NCI-H748 (cell line): ENCODE measurements at regions not wholly inside any gene's neighbourhood (a gene's known extent, or its start where the extent isn't known, plus 50 kb on each side); places are given as distances from the start of the nearest gene placed in this dataset.
"Not testable (repeated sequence)": the region's sequence is repeated elsewhere in the genome, so short reads cannot be mapped to it uniquely, and the experiment has no call there.

Experiments
- DNase-seq: peaks from one replicate; lab custom pipeline; 2025; ENCODE audit not compliant: unreplicated experiment; lab: John Stamatoyannopoulos, UW

DNA sequence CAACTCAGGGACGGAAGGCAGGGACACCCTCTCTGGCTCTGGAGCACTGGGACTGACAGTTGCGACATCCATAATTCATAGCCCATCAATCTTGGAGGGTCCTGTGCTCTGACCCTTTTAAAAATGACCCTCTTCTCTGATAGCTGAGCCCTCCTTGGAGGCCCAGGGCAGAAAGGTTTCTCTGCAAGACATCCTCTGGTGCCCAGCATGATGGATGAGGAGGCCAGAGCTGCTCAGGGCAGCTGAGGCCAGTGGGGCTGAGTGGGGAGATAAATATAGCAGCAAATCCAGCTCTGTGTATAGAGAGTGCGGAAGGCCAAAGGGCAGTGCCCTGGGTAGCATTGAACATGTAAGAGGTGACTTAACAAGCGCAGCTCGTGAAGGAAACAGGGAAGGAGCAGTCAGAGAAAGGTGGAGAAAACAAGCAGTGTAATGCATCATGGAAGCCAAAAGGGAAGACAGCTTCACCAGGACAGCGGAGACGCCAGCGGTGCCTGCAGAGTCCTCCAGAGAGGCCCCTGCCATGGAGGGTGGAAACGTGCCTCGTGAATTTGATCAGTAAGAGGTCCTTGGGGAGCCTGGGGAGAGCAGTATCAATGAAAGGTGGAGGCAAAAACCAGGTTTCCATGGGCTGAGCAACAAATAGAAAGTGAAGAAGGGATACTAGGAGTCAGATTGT, 50.4 kb upstream of the FMOD start:
- no peak for DNase-seq

DNA sequence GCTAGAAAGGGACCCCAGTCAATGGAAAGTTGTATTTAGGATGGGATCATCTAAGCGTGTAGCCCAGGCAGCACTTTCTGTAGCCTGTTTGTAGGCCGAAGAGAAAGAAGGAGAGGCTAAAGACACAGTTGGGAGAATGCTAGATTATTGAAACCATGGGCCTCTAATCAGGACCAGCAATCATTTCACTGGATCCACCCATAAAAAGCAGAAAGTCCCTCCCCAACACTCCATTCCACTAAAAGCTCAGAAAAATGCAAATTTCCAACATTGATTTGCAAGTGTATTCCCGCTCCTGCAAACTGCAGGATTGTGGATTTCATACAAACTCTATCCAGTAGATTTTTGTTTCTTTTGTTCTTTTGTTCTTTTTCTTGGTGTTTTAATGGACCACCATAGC, 51.2 kb upstream of the FMOD start:
- no peak for DNase-seq

DNA sequence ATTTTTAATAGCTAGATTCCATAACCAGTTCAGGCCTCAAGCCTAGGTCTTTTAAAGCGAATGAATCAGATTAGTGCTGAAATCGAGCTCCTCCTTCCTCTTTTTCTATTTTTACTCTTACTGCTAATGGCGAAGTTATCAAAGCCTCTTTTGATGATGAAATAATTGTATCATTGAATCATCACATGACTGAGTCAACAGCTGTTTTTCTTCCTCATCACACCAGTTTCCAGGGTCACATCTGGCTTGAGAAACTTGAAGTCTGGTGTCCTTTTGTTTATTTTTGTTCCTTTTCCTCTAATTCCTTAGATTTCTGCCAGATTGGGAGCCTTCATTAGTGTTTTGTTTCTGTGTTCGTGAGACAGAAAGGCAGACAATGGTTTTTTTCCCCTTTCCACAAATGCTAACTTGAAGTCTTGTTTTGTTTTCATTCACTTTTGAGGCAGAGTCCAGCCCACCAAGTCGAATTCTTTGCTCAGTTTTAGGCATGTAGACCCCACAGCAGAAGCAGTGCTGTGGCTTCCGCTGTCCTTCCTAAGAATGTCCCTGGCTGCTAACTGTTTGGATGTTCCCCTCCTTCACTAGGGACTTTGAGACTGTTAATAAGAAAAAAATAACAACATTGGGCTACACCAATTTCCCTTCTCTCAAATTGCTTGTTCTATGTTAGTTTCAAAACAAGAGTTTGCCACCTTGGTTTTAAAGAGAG, 51.9 kb upstream of the FMOD start:
- DNase-seq, result no peak

DNA sequence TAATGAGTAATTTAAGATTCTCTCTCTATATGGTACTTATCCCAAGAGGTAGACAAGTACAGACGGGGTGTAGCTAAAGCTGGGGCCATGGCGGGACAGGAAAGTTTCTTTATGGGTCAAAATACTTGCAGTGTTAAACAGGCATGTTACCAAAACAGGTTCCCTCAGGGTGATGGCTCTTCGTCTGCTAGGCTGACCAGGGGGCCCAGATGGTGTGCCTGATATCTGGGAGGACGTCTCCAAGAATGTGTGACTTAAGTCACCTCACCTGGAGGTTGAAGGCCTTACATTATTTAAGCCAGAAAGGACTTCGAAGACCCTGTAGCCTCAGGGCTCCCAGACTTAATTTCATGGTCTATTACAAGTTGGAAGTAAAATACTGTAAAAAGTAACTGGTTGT, 52.7 kb upstream of the FMOD start:
- no peak for DNase-seq

DNA sequence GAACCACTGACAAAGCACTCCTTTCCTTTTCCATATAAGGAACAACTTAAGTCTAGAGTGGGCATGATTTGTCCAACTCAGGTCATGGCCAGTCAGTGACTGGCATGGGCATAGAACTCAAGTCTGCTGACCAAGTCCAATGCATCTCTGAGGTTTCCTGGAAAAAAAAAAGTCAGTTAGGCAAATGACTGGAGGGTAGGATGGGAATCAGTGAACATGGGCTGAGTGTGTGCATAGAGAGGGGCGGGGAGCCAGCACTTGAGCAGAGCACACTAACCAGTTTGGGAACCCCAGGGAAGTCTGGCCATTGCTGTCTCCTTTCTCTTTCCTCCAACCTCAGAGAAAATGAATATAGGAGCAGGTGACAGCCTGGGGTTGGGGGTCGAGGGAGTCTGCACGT, 53.6 kb upstream of the FMOD start:
- DNase-seq, result no peak

DNA sequence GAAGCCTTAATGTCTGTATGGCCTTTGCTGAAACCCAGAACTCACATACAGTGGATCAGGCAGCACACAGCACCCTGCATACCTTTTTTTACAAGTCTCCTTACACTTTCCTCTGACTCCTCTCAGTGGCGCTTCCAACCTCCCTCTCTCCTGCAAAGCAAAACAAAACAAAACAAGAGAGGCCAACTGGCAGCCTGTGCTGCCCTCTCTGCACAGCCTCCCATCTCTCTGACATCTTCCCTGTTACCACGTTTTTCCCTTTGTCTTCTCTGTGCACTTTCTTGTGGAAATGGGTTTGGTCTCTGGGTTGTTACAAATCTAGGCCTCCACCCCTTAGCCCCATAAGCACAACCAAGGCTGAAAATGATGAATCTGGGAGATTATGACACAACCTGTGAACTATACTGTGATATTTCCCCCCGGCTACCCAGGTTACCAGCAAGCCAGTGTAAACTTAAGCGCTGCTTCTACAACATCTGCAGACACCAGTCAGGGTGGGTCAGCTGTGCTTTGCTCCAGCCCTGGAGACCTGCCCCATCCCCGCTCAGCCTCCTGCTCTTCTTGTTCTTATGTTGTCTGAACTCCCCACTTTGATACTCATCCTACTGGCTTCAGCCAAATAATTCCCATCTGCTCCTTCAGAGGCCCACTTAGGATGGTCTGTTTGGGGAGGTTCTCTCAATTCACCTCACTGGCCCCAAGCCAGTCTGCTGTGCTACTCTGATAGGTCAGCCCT, 54.9 kb upstream of the FMOD start:
- no peak for DNase-seq

DNA sequence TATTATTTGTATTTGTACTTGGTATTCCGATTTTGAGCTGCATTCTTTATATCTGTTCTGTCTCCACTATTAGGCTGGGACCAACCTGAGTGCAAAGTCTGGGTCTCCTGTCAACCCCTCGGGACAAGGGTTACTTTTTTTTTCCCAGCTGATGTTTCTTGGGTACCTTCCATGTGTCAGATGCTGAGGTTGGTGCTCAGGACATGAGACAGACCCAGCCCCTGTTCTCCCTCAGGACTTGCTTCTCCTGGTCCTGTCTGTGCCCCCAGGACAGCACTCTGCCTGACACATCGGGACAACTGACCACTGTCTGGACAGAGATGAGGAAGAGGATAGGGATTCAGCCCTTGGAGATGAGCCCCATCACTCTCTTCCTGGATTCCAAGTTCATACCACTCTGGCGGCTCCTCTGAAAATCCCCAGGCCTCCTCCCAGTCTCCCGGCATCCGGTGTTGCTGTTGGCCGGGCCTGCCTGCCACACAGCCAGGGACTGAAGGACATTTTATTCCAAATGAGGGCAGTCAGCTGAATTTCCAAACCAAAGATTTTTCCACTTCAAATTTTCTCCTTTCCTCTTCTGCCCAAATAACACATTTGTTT, 55.6 kb upstream of the FMOD start:
- DNase-seq, result no peak

DNA sequence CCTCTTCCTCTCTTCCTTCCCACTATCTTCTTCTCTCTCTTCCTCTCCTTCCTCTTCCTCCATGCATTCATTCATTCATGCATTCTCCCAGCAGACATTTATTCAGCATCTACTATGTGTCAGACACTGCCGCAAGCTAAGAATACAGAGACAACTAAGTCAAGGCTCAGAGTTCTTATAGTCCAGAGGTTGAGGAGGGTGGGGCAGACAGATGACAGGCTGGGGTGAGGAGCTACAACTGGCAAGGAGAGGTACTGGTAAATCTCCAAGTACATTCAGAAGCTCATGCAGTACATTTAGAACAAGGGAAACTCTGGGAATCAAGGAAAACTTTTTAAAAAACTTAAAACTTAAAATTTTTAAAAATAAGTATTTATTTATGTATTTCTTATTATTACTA, 56.4 kb upstream of the FMOD start:
- no peak for DNase-seq

DNA sequence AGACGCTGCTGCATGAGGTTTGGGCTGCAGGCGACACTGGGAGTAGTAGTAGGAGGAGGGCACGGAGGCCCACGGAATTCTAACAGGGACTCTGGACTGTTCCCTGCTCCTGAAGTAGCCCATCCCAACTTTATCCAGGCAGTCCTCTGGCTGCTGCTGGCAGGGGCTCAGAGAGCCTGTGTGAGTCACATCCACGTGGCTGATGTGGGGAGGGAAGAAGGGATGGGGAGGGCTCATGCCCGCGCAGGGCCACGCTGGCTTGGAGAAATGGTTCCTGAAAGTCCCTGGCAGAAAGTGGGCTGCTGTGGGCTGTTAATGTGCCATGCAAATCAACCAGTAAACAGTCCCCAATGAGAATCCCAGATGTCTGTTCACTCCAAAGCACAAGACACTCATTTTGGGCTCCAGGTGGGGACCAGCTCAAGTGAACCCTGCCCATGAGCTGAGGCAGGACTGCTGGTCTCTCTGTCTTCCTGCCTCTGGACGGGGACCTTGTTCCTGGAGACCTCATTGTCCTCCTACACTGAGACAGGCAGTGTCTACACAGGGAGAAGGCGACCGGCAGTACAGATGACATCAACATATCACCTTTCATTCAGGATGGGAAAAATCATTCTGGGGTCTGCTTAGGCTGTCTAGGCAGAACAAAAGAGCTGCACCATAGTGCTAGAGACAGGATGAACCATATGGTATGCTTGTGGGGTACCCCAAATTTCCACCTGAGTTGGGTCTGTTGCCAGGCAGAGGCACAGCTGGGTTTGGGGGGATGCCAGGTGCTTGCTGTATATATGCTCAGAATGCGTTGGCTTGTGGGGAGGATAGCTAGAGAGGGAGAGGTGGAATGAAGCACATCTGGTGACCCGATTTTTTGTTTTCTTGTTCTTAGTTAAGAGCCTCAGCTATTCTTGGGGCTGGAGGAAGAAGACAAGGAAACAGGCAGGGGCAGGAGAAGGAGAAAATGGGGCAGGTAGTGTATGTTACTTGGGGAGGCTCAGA, 57.9 kb upstream of the FMOD start:
- no peak for DNase-seq

DNA sequence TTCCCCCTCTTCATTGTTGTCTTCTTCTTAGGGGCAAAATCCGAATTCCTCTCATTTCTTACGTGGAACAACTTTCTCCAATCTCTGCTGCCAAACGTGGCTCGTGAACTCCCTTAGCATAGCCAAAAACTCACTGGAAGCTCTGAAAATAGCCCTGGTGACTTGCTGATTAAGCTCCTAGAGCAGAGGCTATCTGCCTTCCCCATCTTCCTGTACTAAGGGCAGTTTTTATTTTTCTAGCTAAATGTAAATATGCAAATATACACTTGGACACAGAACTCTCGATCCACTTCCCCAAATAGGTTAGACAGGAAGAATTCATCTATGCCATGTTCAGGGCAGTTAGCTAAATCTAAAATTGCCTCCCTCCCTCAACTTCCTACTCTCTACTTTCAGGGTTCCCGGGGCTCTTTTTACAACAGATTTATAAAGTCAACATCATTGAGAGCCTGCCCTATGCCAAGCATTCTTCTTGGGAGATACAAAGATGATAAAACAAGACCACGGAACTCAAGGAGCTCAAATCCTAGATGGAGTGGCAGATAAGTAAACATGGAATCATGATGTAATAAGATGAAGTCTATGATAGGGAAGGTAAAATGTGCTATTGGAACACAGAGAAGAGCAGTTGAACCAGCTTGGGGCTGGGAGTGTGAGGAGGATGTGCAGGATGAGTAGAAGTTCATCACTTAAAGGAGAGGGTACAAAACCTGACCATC, 59.4 kb upstream of the FMOD start:
- no peak for DNase-seq

DNA sequence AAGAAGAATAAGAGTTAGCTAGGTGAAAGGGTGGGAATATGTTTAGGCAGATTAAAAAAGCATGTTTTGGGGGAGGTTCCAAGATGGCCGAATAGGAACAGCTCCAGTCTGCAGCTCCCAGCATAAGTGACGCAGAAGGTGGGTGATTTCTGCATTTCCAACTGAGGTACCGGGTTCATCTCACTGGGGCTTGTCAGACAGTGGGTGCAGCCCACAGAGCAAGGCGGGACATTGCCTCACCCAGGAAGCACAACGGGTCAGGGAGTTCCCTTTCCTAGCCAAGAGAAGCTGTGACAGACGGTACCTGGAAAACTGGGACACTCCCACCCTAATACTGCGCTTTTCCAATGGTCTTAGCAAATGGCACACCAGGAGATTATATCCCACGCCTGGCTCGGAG, 60.5 kb upstream of the FMOD start:
- DNase-seq, result not testable (repeated sequence)

DNA sequence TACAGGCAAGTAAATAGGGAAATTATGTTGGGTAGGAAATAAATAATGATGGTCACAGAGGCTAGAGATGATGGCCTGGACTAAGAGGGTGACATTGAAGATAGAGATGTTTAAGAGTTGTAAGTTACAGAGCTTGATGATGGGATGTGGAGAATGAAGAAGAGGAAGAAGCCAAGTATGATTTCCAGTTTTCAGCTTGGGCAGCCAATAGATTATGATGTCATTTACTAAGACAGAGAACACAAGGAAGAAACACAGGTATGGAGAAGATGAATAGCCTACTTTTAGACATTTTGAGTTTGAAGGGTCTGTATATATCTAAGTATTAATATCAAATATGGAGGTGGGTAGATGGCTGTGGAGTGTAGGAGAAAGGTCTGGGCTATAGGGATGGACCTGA, 56.0 kb upstream of the PRELP start:
- DNase-seq, result no peak

DNA sequence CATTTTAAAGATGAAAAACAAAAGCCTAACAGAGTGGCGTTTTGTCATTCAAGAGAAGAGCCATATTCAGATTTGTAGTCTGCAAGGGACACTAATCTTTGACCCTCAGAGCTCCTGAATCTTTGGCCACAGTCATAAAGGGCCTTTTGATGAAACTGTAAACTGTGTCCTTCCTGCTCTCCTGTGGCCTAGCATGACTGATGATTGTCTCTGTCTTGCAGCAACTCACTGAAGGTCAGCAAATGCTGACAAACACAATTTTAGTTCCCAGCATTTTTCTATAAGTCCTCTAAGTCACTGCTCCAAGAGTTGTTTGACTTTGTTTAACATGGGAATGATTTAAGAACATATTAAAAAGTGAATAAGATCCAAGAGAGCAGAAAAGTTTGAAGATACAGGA, 55.3 kb upstream of the PRELP start:
- no peak for DNase-seq

DNA sequence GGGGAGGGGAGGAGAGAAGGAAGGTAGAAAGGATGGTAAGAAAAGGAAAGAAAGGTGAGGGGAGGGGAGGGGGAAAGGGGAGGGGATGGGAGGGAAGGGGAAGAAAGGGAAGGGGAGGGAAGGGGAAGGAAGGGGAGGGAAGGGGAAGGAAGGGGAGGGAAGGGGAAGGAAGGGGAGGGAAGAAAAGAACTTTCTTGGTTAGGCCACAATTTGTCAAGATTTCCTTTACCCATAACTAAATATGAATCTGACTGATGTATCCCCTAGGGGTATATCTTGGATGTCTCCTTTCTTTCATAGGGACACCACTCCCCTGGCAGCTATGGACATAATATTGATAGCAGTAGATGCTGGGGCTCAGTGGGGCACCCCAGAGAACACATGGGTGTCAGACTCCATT, 54.4 kb upstream of the PRELP start:
- DNase-seq, result no peak

DNA sequence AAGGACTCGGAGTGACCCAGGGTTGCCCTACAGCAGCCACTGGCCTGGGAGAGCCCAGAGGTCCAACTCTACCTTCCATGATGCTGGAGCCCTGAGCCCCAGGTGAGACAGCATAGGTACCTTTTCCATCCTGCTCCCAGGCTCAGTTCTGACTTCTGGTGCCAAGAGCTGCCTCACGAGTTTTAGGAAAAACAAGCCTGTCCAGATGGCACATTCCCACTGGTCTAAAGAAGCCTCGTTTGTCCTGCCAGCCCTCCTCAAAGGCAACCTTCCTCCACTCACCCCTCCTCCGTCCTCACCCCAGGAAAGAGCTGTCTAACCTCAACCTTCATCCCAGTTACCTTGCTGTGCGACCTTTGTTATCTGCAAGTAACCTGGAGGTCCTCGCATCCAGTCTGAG, 53.5 kb upstream of the PRELP start:
- no peak for DNase-seq

DNA sequence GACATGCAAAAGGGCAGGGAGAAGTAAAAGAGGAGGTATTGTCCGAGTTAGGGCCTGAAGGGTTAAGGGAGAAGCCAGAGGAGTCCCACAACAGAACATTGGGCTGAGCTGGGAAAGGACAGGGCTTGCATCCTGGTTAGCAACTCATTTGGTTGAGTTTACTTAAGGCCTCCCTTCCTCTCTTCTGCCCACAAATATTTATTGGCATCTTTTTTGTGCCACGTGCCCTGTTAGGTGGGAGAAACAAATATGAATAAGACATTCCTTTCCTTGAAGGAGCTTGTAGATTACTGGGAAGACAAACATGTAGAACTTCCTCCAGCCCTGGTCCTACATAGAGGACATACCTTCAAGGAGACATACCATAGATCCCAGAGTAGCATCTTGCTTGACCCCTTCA, 53.0 kb upstream of the PRELP start:
- no peak for DNase-seq

DNA sequence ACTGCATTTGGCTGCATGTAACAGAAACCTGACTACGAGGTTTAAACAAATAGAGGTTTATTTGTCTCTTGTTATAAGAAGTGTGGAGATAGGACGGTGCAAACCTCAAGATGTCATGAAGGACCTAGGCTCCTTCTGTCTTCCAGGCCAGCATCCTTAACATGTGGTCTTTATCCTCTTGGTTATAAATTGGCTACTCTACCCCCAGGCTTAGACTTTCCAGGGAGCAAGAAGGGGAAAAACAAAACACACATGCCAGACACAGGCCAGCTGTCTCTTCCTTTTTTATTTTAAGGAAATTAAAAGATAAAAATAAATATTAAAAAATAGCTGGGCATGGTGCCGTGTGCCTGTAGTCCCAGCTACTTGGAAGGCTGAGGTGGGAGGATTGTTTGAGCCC, 51.3 kb upstream of the PRELP start:
- no peak for DNase-seq

DNA sequence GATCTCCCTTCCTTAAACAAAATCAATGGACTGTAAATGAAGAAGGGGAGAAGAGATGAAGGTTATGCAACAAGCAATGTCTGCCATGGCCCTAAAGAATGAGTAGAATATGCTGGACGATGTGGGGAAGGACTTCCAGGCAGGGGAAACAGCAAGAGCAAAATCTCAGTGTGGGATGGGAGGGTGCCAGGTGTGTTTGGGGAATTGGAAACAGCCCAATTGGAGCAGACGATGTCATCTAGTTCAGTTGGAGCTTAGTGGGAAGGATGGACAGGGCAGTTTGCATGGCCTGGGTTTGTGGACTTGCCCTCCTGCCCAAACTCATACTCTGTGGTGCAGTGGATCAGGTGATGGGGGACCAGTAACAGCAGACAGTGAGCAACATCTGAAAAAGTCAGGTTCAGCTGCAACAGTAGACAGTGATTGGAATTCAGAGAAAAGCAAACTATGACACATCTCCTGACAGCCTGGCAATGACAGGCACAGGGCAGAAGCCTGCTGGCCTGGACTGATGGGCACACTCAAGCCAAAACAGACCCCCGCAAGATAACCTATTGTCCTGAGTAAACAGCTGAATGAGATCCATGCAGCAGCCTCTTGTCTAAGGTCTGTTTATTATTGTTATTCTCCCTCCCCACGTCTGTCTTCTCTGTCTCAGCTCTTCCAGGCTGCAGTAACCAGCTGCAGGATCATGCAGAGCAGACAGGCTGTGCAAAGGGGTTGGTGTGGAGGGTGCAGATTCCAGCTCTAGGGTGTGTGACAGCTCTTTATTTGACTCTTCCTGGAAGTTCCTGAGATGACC, 50.5 kb upstream of the PRELP start:
- peak; percentile 20 for DNase-seq

DNA sequence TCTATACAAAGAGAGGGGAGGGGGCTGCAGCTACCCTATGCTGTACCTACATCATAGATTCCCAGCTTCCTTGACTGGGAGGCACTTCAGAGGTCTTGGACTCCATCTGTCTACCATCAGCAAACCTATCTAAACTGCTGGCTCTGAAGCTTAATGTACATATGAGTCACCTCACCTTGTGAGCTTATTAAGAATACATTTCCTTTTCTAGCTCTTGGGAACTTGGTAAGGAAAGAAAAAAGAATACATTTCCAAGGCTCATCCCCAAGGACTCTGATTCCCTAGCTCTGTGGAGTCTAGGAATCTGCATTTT, 50.0 kb upstream of the PRELP start:
- DNase-seq, result no peak
